ENCODE measurements at regions not wholly inside any gene's neighbourhood (a gene's known extent, or its start where the extent isn't known, plus 50 kb on each side); places are given as distances from the start of the nearest gene placed in this dataset.

GRCh38 chr14:65860956-65861611 is 448.6 kb downstream of the FUT8 start:
- Histone ChIP-seq H3K27ac (no peak overlapping the region), H3K27me3 (no peaks in the 10 kb centered on the region), H3K4me1 (no peaks in the 10 kb centered on the region), H3K4me3 (no peak overlapping the region), H3K9me3 (no peaks in the 10 kb centered on the region), H3K36me3 (no peaks in the 10 kb centered on the region)
- no peak for TF ChIP-seq POLR2A (IDR thresholded peaks at IDR 0.05)
- TF ChIP-seq CTCF (IDR thresholded peaks at IDR 0.05) = no peak
- DNase-seq = peak in 1 of 3 donors; percentile 55

GRCh38 chr14:65864549-65864948 is 452.0 kb downstream of the FUT8 start:
- H3K27ac ChIP-seq = no peak overlapping the region
- no peaks in the 10 kb centered on the region for H3K4me1 ChIP-seq
- H3K27me3 ChIP-seq = no peaks in the 10 kb centered on the region
- no peak overlapping the region for H3K4me3 ChIP-seq
- DNase-seq = no peak
- no peaks in the 10 kb centered on the region for H3K9me3 ChIP-seq
- TF ChIP-seq POLR2A (IDR thresholded peaks at IDR 0.05) = no peak
- no peak for TF ChIP-seq CTCF (IDR thresholded peaks at IDR 0.05)
- no peaks in the 10 kb centered on the region for H3K36me3 ChIP-seq

GRCh38 chr14:65864984-65865383 is 452.5 kb downstream of the FUT8 start:
- Histone ChIP-seq H3K27ac (no peak overlapping the region), H3K4me3 (no peak overlapping the region), H3K27me3 (no peaks in the 10 kb centered on the region), H3K36me3 (no peaks in the 10 kb centered on the region), H3K4me1 (no peaks in the 10 kb centered on the region), H3K9me3 (no peaks in the 10 kb centered on the region)
- no peak for DNase-seq
- no peak for TF ChIP-seq CTCF (IDR thresholded peaks at IDR 0.05)
- no peak for TF ChIP-seq POLR2A (IDR thresholded peaks at IDR 0.05)

- no peak overlapping the region for H3K4me3 ChIP-seq
Observed at GRCh38 chr14:65866448-65866847, 453.9 kb downstream of the FUT8 start.

GRCh38 chr14:65866886-65867285 is 454.4 kb downstream of the FUT8 start:
- Histone ChIP-seq H3K9me3 (no peaks in the 10 kb centered on the region), H3K4me1 (no peaks in the 10 kb centered on the region), H3K27ac (no peak overlapping the region), H3K36me3 (no peaks in the 10 kb centered on the region), H3K4me3 (no peak overlapping the region), H3K27me3 (no peaks in the 10 kb centered on the region)
- DNase-seq = no peak
- TF ChIP-seq POLR2A (IDR thresholded peaks at IDR 0.05) = no peak
- TF ChIP-seq CTCF (IDR thresholded peaks at IDR 0.05) = no peak

More at GRCh38 chr14:65866448-65866847, 453.9 kb downstream of the FUT8 start:
- Histone ChIP-seq H3K9me3 (no peaks in the 10 kb centered on the region), H3K27me3 (no peaks in the 10 kb centered on the region), H3K36me3 (no peaks in the 10 kb centered on the region), H3K4me1 (no peaks in the 10 kb centered on the region), H3K27ac (no peak overlapping the region)
- TF ChIP-seq CTCF (IDR thresholded peaks at IDR 0.05) = no peak
- no peak for TF ChIP-seq POLR2A (IDR thresholded peaks at IDR 0.05)
- DNase-seq = no peak

- no peak for DNase-seq
- H3K27ac ChIP-seq = no peak overlapping the region
- TF ChIP-seq CTCF (IDR thresholded peaks at IDR 0.05) = no peak
- TF ChIP-seq POLR2A (IDR thresholded peaks at IDR 0.05) = no peak
- no peaks in the 10 kb centered on the region for H3K4me1 ChIP-seq
- no peaks in the 10 kb centered on the region for H3K9me3 ChIP-seq
- H3K4me3 ChIP-seq = no peak overlapping the region
- no peaks in the 10 kb centered on the region for H3K36me3 ChIP-seq
- H3K27me3 ChIP-seq = no peaks in the 10 kb centered on the region
Observed at GRCh38 chr14:65867333-65867732, 454.8 kb downstream of the FUT8 start.

Measured in Peyer's patch (tissue), 4 donors.